Smooth muscle cell (in vitro differentiated cells): ENCODE measurements at regions not wholly inside any gene's neighbourhood (a gene's known extent, or its start where the extent isn't known, plus 50 kb on each side); places are given as distances from the start of the nearest gene placed in this dataset.

Experiments used
- DNase-seq: peaks from one replicate; lab custom pipeline; 2025; ENCODE audit not compliant: unreplicated experiment; lab: John Stamatoyannopoulos, UW
- H2AFZ ChIP-seq: fragments of 200-600 bp; sonication (generic); 2 replicates; pipeline ENCODE4 v1.6.0; 2016; ENCODE audit warnings: antibody characterized with exemption, low read depth, mild to moderate bottlenecking
- H3F3A ChIP-seq: fragments of 200-600 bp; sonication (generic); 2 replicates; pipeline ENCODE4 v1.6.0; 2017; ENCODE audit warnings: antibody characterized with exemption, low read depth
- H3K27ac ChIP-seq: fragments of 200-600 bp; sonication (generic); 2 replicates; pipeline ENCODE4 v1.5.1; 2016; ENCODE audit warnings: low read depth, mild to moderate bottlenecking
- H3K27me3 ChIP-seq: fragments of 200-600 bp; sonication (generic); 2 replicates; pipeline ENCODE4 v1.6.1; 2016; ENCODE audit warnings: low read depth, mild to moderate bottlenecking
- H3K36me3 ChIP-seq: fragments of 200-600 bp; sonication (generic); 2 replicates; pipeline ENCODE4 v1.5.1; 2016; ENCODE audit warnings: low read depth
- H3K4me1 ChIP-seq: fragments of 200-600 bp; sonication (generic); 2 replicates; pipeline ENCODE4 v1.5.1; 2016; ENCODE audit warnings: low read depth
- H3K4me2 ChIP-seq: fragments of 200-600 bp; sonication (generic); 2 replicates; pipeline ENCODE4 v1.6.0; 2016; ENCODE audit warnings: mild to moderate bottlenecking
- H3K4me3 ChIP-seq: fragments of 200-600 bp; sonication (generic); 2 replicates; pipeline ENCODE4 v1.5.1; 2016; ENCODE audit warnings: mild to moderate bottlenecking
- H3K79me2 ChIP-seq: fragments of 200-600 bp; sonication (generic); 2 replicates; pipeline ENCODE4 v1.6.0; 2016; ENCODE audit warnings: low read depth, mild to moderate bottlenecking
- H3K9ac ChIP-seq: fragments of 200-600 bp; sonication (generic); 2 replicates; pipeline ENCODE4 v1.6.0; 2016; ENCODE audit warnings: low read depth
- H3K9me3 ChIP-seq: fragments of 200-600 bp; sonication (generic); replicated peaks from 2 replicates; pipeline ENCODE4 v1.5.1; 2016; ENCODE audit warnings: low read depth
- H4K20me1 ChIP-seq: fragments of 200-600 bp; sonication (generic); 2 replicates; pipeline ENCODE4 v1.6.0; 2016; ENCODE audit warnings: low read depth
- CTCF ChIP-seq: fragments of 200-600 bp; sonication (generic); IDR thresholded peaks from 2 replicates; pipeline ENCODE4 v1.5.1; 2017; ENCODE audit warnings: borderline replicate concordance, mild to moderate bottlenecking, antibody characterized with exemption; ENCODE audit not compliant: insufficient read depth, poor library complexity, severe bottlenecking
- WGBS: methylation state at CpG from one replicate; pipeline ENCODE4 v1.1.7; 2016; ENCODE audit warnings: low lambda C conversion rate; 5-methylcytosine and 5-hydroxymethylcytosine counted together

- no peak overlapping the region for H3K9ac ChIP-seq
These were observed 103.1 kb upstream of the MYO10 start for GRCh38 chr5:17039170-17039569.

GRCh38 chr5:17042041-17042440 is 106.0 kb upstream of the MYO10 start:
- TF ChIP-seq CTCF, result no peak
- Histone ChIP-seq H3K36me3 (no peaks in the 10 kb centered on the region), H3K27me3 (no peaks in the 10 kb centered on the region), H3K4me3 (no peak overlapping the region), H3K9me3 (no peaks in the 10 kb centered on the region), H4K20me1 (no peaks in the 10 kb centered on the region), H3F3A (no peaks in the 10 kb centered on the region), H3K4me2 (no peak overlapping the region), H2AFZ (no peak overlapping the region), H3K9ac (no peak overlapping the region), H3K4me1 (no peaks in the 10 kb centered on the region), H3K79me2 (no peaks in the 10 kb centered on the region), H3K27ac (no peak overlapping the region)
- 73% methylated on average over 5 of the region's 5 CpGs for WGBS
- DNase-seq, result no peak

More at GRCh38 chr5:17039170-17039569, 103.1 kb upstream of the MYO10 start:
- no peaks in the 10 kb centered on the region for H3K36me3 ChIP-seq
- no peaks in the 10 kb centered on the region for H4K20me1 ChIP-seq
- no peak overlapping the region for H3K27ac ChIP-seq
- DNase-seq, result no peak
- no peak overlapping the region for H3K4me2 ChIP-seq
- H3K4me1 ChIP-seq, result no peaks in the 10 kb centered on the region
- no peaks in the 10 kb centered on the region for H3K9me3 ChIP-seq
- H3K79me2 ChIP-seq, result no peaks in the 10 kb centered on the region
- H3K27me3 ChIP-seq, result no peaks in the 10 kb centered on the region
- H2AFZ ChIP-seq, result no peak overlapping the region
- no peak overlapping the region for H3K4me3 ChIP-seq
- TF ChIP-seq CTCF, result no peak
- WGBS, result 100% methylated on average over 2 of the region's 2 CpGs
- H3F3A ChIP-seq, result no peaks in the 10 kb centered on the region

- H4K20me1 ChIP-seq, result no peaks in the 10 kb centered on the region
- no peak for TF ChIP-seq CTCF
- no peaks in the 10 kb centered on the region for H3K79me2 ChIP-seq
- no peaks in the 10 kb centered on the region for H3K27me3 ChIP-seq
- no peak overlapping the region for H3K9ac ChIP-seq
- H3K9me3 ChIP-seq, result no peaks in the 10 kb centered on the region
- no peak overlapping the region for H3K27ac ChIP-seq
- no peaks in the 10 kb centered on the region for H3K4me1 ChIP-seq
- H3K36me3 ChIP-seq, result no peaks in the 10 kb centered on the region
- DNase-seq, result no peak
- H3F3A ChIP-seq, result no peaks in the 10 kb centered on the region
- no peak overlapping the region for H3K4me2 ChIP-seq
- H2AFZ ChIP-seq, result no peak overlapping the region
- no peak overlapping the region for H3K4me3 ChIP-seq
These were observed 110.2 kb upstream of the MYO10 start for GRCh38 chr5:17046320-17046719.

GRCh38 chr5:17050236-17050635 is 114.1 kb upstream of the MYO10 start:
- DNase-seq, result no peak
- 96% methylated on average over 3 of the region's 3 CpGs for WGBS
- no peak overlapping the region for H3K4me2 ChIP-seq
- no peak overlapping the region for H3K4me3 ChIP-seq
- no peaks in the 10 kb centered on the region for H3F3A ChIP-seq
- no peaks in the 10 kb centered on the region for H3K4me1 ChIP-seq
- no peak overlapping the region for H3K27ac ChIP-seq
- H2AFZ ChIP-seq, result no peak overlapping the region
- no peak for TF ChIP-seq CTCF
- H4K20me1 ChIP-seq, result no peaks in the 10 kb centered on the region
- H3K9me3 ChIP-seq, result no peaks in the 10 kb centered on the region
- H3K36me3 ChIP-seq, result no peaks in the 10 kb centered on the region
- no peaks in the 10 kb centered on the region for H3K79me2 ChIP-seq
- no peaks in the 10 kb centered on the region for H3K27me3 ChIP-seq
- no peak overlapping the region for H3K9ac ChIP-seq
